ENCODE measurements at regions not wholly inside any gene's neighbourhood (a gene's known extent, or its start where the extent isn't known, plus 50 kb on each side); places are given as distances from the start of the nearest gene placed in this dataset.
"Not testable (repeated sequence)": the region's sequence is repeated elsewhere in the genome, so short reads cannot be mapped to it uniquely, and the experiment has no call there.

DNA sequence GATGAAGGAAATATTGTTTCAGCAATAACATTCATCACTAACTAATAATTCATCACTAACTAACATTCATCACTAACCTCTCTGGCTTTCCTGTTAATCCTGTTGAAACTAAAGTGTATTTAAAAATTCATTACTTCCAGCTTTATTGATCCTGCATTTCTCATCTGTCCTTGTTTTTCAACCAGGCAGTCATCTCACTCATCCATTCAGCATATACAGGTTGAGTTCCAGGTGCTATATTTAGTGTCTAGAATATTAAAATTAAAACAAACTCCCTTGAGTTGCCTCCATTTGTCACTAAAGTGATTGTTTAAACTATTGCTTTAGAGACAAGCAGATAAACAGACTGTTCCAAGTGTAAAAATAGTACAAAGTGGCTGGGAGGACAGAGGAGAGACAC is 58.1 kb downstream of the ATXN7L3B start:
- no peak for DNase-seq (ENCODE audit: low spot score)

DNA sequence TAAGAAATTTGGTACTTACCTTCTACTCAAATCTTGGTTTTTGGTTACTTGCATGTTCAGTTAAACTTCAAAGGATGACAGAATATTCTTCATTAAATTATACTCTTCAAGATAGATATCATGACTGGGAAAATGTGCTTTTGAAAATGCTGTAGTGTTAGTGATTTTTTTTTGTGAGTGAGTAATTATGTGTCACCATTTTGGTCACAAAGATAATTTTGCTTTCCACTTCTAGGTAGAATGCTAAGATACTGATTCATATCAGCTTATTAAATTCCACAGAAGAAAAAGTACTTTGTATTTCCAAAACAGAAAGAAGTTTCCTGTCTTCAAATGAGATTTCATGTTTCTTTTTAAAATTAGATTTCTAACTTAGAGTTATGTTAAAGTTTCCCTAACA is 61.2 kb downstream of the ATXN7L3B start:
- DNase-seq (ENCODE audit: low spot score): no peak

DNA sequence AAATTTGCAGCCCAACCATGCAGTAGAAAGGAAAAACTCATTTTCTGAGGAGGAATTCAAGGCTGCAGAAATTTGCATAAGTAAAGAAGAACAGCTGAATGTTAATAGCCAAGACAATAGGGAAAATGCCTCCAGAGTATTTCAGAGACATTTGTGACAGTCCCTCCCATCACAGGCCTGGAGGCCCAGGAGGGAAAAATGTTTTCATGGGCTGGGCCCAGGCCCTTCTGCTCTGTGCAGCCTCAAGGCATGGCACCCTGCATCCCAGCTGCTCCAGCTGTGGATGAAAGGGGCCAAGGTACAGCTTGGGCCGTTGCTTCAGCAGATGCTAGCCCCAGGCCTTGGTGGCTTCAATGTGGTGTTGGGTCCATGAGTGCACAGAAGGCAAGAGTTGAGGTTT is 62.3 kb downstream of the ATXN7L3B start:
- DNase-seq (ENCODE audit: low spot score): no peak

DNA sequence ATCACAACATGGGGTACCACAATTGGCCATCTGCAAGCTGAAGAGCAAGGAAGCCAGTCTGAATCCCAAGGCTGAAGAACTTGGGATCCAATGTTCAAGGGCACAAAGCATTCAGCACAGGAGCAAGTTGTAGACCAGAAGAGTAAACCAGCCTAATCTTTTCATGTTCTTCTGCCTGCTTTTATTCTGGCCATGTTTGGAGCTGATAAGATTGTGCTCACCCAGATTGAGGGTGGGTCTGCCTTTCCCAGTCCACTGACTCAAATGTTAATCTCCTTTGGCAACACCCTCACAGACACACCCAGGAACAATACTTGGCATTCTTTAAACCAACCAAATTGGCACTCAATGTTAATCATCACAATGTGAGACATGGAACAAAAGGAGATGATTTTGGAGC is 63.2 kb downstream of the ATXN7L3B start:
- DNase-seq (ENCODE audit: low spot score): not testable (repeated sequence)

DNA sequence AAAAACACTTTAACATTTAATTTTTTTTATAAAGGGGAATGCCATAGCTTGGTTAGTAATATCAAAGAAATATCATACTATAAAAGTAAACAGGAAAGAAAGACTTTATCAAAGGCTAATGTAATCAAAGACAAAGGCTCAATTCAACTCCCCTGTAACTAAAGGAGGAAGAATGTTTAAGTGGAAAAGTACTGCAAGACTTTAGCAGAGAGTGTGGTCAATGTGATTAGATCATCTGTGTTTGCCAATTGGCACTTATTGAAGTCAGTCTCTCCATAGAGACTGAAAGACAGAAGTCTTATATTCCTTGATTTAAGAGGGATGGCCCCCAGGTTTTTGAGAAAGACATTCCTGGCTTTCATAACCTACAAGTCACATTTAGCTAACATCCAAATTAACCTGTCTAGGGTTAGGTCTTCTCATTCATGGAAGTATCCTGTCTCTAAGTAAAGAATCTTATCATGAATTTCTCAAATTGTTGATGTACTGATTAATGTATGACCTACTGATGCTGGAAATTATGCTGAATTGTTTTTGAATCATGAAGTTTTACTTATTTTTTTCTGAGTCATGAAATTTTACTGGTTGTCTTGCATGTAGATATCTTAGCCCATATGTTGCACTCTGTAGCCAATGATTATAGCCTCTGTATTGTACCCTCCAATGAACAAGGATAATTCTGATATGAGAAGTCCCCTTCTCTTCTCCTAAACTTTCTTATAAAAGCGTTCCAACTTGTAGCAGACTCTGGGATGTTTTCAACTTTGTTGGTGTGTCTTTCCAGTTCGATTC is 65.4 kb downstream of the ATXN7L3B start:
- DNase-seq (ENCODE audit: low spot score): no peak

DNA sequence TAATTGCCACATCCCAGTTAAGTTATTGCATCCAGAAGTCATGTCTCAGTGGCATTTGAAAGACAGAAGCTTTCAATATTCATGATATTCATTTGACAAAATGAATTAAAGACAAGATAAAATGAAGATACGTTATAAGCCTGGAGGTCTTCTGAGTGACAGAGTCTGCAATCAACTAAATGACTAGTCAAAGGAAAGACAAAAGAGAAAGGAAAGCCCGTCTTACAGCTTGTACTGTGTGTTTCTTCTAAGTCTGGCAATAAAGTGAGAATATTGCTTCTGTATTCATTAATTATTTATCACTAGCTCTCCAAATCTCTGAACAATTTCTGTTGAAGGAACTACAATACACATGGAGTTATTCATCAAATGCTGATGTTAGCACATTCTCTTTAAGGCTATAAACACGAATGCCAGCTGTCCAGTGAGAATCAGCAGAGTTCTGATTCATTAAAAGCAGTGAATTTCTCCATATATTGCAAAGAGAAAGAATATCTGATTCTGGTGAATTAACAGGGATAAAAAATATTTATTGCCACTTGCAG is 70.7 kb downstream of the ATXN7L3B start:
- DNase-seq (ENCODE audit: low spot score): no peak

DNA sequence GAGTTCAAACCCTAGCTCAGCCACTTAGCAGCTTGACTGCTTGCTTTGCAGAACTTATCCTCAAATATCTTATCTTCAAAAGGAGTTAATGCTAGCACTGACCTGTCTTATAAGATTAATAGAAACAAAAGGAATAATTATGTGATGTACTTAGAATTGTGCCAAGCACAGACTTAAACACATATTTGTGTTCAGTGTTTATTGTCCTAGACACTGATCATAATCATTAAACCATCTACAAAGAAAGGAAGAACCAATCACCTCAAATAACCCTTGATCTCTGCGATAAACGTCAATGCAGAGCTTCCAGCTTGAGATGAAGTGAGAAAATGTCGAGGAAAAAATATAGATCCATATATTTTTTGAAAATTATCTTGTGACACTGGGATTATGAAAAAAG is 73.1 kb downstream of the ATXN7L3B start:
- no peak for DNase-seq (ENCODE audit: low spot score)

DNA sequence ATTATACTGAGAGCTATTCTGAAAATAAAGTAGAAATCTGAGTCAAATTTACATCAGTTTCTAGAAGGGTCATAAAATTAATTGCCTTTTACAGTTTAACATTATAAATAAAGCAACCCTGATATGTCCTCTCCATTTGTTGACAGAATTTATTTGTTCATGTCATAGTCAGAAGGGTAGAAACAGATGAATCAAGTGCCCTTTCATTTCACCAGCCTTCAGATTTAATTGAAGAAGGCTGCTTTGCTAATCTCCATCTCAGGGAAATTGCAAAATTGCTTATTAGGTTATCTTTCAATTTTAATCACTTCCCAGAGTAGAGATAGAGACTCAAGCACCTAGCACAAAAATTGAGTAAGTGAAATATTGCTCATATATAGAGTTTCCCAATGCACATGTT is 76.8 kb downstream of the ATXN7L3B start:
- no peak for DNase-seq (ENCODE audit: low spot score)

DNA sequence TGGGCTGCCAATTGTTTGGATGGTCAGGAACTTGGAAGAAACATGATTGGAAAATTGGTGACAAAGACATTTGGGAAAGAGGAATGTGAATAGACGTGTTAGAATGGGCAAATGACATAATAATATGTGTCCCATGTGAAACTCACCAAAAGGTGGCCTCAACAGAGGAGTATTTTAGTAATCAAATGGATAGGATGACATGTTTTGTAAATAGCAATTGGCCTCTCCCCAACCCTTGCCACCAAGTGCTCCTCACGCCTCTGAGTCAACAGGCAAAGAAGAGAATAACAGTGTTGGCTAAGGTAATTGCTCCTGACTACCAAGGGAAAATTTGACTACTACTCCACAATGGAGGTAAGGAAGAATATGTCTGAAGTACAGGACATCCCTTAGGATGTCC is 81.4 kb downstream of the ATXN7L3B start:
- DNase-seq (ENCODE audit: low spot score): no peak

DNA sequence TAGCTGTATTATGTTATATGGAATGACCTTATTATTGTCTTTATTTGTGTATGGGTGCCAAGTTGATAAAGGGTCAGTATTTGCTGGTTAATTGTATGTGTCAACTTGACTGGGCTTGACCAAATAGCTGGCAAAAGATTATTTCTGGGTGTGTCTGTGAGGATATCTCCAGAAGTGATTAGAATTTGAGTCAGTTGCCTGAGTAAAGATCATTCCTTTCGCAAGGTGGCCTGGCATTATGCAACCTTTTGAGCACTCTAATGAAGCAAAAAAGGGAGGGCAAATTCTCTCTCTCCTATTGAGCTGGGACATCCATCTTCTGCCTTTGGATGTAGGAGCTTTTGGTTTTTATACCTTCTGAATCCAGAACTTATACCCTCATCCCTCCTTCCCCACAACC is 82.2 kb downstream of the ATXN7L3B start:
- DNase-seq (ENCODE audit: low spot score): no peak

DNA sequence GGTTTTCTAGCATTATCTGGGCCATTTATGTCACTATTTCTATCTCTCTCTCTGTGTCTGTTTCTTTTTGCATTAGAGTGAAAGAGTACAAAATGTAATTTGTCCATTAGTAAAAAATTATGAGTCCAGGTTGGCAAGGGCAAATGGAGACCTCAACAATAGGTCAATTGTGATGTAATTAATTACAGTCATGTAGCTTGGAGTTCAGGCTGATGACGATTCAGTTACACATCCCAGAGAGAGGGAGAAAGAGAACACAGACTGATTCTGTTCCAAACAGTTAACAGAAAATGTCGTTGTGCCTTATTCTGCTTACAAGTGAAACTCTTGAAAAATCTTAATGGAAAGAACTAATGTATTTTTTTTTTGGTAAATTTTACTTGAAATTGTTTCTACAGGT is 83.3 kb downstream of the ATXN7L3B start:
- DNase-seq (ENCODE audit: low spot score): no peak

DNA sequence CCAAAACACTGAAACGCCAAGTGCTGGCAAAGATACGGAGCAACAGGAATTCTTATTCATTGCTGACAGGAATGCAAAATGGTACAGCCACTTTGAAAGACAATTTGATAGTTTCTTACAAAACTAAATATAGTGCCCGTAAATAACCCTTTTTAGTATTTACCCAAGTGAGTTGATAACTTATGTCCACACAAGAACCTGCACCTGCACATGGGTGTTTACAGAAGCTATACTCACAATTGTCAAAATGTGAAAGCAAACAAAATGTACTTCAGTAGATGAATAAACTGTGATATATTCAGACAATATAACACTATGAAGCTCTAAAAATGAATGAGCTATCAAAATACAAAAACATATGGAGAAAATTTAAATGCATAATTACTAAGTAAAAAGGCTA is 86.6 kb downstream of the ATXN7L3B start:
- no peak for DNase-seq (ENCODE audit: low spot score)

DNA sequence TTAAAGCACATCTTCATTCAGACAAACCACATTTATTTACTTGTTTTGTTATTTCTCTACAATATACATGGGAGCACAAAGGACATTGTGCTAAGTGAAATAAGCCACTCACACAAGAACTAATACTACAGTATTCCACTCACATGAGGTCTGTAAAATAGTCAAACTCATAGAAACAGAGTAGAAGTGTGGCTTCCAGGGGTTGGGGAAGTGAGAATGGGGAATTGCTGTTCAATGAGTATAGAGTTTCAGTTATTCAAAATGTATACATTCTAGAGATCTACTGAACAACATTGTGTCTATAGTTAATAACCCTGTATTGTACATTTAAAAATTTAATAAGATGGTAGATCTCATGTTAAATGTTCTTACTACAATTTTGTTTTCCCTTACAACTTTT is 88.8 kb downstream of the ATXN7L3B start:
- no peak for DNase-seq (ENCODE audit: low spot score)

DNA sequence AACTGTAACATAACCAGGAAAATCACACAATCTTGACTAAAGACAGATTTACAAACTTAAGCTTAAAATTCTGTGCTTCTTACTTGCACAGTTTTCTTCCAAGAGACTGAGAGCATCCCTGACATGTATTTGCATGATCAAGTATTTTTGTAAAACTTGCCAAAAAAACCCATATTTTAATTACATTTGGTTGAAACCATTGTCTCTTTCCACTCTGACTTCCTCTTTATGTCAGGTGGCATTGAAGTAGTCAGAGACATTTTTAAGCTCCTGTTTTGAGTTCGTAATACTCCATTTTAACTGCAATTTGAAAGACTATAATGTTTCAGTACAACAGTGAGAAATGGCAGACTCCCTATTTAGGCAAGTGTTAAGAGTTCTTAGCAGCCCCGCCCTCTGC is 103.6 kb downstream of the ATXN7L3B start:
- DNase-seq (ENCODE audit: low spot score): no peak

DNA sequence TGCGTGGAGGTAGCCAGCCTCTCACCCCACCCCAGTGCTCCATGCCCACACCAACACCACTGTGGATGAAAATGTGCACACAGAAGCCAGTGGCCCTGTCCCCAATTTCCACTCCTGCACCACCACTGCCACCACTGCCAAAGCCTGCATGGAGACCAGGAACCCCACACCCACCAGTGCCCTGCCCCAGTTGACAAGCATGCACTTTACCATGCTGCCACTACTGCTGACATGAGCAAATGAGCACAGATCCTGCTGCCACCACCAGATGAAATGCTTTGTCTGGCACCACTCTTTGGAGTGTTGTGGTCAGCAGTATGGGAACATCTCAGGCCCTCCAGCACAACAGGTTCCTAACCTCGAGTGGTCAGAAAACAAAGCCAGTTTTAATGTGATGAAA is 104.1 kb downstream of the ATXN7L3B start:
- DNase-seq (ENCODE audit: low spot score): peak; percentile 8

DNA sequence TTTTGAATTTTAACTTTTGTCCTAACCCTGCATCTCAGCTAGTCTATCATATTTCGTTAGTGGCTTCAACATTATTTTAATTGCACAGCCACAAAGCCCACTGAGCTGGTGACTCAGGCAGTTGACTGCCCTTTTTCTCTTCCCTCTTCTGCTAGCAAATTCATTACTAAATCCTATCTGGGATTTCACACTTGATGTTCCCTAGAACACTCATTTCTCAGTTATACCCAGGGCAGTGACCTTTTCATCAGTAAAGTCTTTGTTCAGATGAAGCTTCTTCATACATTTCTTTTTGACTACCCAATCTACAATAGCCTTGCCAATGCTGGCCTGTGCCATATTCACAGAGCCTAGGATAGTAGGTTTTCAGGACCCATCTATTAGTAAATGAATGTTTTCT is 107.0 kb downstream of the ATXN7L3B start:
- DNase-seq (ENCODE audit: low spot score): no peak

DNA sequence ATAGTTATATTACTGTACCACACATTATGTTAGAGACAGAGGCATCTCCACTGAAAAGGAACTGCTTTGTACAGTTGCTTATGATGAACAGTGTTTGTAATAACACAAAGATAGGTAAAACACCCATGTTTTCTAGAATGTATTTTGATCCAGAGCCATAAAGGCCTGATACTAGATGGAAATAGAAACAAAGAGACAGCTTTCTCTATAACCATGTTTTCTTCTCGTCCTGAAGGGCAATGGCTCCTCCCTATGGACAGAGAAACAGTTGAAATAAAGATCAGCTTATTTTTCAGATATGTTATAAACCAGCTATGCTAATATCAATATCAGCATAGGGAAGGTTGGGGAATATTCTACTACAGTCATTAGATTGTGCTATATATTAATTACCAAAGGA is 109.2 kb downstream of the ATXN7L3B start:
- peak; percentile 20 for DNase-seq (ENCODE audit: low spot score)

DNA sequence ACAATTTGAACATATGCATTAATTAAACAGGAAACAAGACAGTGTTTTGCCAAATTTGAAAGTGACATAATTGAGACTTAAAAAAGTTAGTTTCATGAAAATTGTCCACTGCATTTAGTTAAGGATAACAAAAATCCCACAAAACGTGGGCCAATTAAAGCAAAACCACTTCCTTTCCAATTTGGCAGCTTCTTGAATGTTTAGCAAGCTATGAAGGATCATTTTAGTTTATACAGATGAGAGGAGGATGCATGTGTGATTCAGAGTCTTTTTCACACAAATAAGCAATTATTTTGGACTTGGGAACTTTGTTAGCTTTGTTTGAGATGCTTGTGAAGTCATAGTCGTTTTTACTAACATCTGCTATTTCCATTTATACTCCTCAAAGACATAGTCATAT is 109.6 kb downstream of the ATXN7L3B start:
- DNase-seq (ENCODE audit: low spot score): no peak

DNA sequence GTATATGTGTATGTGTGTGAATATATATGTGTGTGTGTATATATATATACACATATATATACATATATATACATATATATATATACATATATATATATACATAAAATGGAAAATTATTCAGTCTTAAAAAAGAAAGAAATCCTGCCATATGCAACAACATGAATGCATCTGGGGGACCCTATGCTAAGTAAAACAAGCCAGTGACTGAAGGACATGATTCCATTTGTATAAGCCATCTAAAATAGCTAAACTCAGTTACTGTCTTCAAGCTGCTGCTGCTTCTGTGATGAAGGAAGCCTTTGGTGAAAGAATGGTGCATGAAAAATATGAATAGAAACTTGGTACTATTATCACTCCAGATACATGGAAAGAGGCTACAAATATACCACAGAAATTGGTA is 118.6 kb downstream of the ATXN7L3B start:
- DNase-seq (ENCODE audit: low spot score): no peak

DNA sequence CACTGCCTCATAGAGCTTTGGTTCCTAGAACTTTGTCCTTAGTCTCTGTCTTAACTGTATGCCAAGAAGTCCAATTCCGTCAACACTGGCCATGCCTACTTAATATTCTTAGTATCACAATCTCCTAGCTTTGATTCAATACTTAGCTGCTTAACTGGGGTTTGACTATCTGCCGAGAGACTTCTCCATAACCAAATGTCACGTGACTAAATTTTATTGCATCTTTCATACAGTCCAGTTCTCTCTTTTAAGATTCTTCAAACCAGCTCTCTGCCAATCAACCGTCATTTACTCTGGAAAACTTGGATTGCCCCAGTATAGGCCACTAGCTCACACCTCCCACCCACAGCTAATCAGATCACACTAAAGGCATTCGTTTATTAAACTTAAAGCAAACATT is 122.8 kb downstream of the ATXN7L3B start:
- DNase-seq (ENCODE audit: low spot score): no peak

DNA sequence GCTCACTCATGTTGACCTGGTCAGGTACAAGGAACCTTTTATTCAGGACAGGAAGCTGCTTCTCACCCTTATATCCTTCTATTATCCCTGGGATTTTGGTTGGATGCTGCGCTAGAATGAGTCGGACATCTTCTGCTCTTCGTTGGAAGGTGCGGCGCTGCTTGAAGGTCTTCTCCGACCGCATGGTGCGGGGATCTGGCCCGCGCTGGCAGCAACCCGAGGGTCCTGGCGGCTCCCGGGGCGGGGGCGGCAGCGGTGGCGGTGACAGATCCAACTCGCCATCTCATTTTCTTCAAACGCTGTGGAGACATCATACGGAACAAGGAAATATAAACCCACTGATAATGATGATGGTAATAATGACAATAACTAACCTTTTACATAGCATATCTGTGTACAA is 126.3 kb downstream of the ATXN7L3B start:
- DNase-seq (ENCODE audit: low spot score): no peak

DNA sequence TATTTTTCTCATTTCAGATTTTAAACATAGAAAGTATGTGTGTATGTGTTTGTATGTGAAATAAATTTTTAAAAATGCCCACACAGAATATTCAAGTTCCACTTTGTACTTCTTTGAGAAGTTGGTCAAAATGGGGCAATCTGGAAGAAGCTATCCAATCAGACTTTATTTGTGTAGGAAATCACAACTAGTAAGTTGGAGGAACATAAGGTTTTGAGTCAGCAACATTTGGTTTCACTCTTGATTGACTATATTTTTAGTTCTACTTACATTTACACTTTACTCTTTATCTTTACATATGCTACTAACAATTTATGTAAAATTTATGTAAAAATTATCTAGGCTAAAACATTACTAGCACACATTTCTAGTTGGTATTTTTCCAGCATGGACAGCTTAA is 128.1 kb downstream of the ATXN7L3B start:
- no peak for DNase-seq (ENCODE audit: low spot score)

DNA sequence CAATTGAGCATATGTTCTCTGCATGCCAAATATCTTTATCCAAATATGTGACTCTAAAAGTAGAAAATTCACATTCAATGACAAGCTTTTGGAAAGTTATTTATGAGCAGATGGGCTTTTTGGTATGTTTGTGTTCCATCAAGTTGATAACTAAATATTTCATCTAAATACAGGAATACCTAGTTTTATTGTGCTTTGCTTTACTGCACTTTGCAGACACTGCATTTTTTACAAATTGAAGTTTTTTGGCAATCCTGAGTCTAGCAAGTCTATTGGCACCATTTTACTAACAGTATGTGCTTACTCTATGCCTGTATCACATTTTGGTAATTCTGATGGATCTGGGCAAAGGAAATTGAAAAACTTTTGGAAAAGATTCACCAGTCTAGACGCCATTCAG is 133.8 kb downstream of the ATXN7L3B start:
- no peak for DNase-seq (ENCODE audit: low spot score)

DNA sequence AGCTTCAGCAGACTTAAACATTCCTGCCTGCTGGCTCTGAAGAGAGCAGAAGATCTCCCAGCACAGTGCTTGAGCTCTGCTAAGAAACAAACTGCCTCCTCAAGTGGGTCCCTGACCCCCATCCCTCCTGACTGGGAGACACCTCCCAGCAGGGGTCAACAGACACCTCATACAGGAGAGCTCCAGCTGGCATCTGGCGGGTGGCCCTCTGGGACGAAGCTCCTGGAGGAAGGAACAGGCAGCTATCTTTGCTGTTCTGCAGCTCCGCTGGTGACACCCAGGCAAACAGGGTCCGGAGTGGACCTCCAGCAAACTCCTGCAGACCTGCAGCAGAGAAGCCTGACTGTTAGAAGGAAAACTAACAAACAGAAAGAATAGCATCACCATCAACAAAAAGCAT is 139.3 kb downstream of the ATXN7L3B start:
- DNase-seq (ENCODE audit: low spot score): not testable (repeated sequence)

Measured in D341Med (cell line).